Endothelial cell of hepatic sinusoid (primary cell): ENCODE measurements at regions not wholly inside any gene's neighbourhood (a gene's known extent, or its start where the extent isn't known, plus 50 kb on each side); places are given as distances from the start of the nearest gene placed in this dataset.
"Not testable (repeated sequence)": the region's sequence is repeated elsewhere in the genome, so short reads cannot be mapped to it uniquely, and the experiment has no call there.

Experiments used
- in situ Hi-C: cut with HindIII; loops from 2 replicates; pipeline ENCODE4 v1.10.0; 2017; ENCODE audit warnings: low sequenced_read_pairs

DNA sequence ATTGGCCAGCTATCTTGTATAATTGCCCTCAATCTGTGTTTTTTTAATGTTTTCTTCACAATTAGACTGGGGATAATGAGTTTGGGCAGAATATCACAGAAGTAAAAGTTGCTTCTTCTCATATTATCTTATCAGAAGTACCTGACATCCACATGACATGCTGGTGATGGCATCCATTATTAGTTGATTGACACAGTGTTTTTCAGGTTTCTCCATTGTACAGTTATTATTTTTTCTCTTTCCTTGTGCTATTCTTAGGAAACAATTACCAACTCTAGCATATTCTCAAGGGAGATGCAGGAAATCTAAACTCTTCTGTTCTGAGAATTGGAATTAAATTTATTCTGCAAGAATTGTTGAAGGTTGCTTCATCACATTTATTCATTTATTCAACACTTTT is 1000.1 kb upstream of the LCORL start:
- in situ Hi-C loops, result no loop called here

DNA sequence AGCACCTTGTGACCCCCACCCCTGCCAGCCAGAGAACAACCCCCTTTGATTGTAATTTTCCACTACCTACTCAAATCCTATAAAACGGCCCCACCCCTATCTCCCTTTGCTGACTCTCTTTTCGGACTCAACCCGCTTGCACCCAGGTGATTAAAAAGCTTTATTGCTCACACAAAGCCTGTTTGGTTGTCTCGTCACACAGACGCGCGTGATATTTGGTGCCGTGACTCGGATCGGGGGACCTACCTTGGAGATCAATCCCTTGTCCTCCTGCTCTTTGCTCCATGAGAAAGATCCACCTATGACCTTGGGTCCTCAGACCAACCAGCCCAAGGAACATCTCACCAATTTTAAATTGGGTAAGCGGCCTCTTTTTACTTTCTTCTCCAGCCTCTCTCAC is 995.0 kb upstream of the LCORL start:
- in situ Hi-C loops, result not testable (repeated sequence)

DNA sequence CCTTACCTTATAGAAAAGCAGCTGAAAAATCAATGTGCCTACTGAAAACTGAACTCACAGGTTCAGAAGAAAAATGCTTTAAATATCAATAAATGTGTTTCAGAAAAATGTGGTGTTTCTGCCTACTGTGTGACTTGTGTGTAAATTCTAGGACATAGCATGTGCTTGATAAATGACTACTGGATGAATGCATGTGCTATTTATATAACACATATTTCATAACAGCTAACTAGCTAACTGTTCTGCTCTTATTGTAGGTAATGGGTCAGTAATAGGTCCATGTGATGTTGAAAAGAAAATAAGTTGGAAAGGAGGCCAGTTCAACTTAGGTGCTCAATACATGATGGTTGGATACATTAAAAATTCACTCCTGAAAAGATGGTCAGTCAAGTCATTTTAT is 993.0 kb upstream of the LCORL start:
- in situ Hi-C loops, result no loop called here

DNA sequence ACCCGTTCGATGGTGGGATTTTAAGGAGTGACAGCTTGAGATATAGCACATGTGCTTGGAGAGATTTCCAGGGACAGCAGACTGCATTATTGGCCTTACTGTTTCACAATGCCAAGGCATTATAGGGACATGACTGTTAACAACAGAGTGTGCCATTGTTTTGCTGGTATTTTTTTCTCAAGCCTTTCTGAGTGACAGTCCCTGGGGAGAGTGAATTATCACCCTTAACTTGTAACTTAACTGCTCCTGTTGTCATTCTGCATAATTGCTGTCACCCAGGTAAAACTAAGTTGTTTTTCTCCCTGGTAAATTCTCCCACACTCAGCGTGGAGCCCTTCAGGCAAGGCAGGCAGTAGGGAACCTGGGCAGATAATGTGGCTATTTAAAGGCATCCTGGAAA is 989.2 kb upstream of the LCORL start:
- in situ Hi-C loops, result no loop called here

DNA sequence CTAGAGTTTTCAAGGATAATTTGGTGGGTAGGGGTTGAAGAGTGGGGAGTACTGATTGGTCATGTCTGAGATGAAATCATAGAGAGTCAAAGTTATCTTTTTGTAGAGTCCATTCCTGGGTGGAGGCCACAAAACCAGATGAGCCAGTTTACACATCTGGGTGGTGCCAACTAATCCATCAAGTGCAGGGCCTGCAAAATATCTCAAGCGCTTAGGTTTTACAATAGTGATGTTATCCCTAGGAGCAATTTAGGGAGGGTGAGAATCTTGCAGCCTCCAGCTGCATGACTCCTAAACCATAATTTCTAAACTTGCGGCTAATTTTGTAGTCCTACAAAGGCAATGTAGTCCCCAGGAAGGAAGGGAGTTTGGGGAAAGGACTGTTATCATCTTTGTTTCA is 988.3 kb upstream of the LCORL start:
- in situ Hi-C loops, result no loop called here

DNA sequence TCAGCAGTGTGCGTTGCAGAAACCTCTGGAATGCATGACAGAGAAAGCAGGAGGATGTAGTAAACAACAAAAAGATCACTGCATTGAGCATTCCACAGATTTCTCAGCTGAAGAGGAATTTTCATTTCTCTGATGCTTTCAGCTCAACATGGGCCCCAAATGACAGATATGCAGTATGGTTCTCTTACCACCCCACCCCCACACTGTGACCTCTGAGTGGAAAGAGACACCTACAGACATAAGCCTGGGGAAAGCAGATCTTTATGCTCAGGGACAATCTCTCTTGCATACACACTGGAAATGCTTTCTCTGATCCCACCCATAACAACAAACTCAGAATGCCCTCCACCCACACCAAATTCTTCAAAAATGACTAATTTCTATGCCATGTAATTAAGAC is 983.7 kb upstream of the LCORL start:
- in situ Hi-C loops, result no loop called here

DNA sequence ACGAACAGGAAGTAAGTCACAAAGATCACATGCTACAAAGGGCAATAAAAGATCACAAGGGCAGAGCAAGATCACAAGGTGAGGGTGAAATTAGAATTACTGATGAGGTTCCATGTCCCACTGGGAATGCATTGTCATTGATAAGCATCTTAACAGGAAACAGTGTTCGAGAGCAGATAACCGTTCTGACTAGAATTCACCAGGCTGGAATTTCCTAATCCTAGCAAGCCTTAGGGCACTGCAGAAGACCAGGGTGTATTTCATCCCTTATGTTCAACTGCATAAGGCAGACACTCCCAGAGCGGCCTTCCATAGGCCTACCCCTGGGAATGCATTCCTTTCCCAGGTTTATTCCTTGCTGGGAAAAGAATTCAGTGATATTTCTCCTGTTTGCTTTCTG is 980.6 kb upstream of the LCORL start:
- in situ Hi-C loops, result no loop called here

DNA sequence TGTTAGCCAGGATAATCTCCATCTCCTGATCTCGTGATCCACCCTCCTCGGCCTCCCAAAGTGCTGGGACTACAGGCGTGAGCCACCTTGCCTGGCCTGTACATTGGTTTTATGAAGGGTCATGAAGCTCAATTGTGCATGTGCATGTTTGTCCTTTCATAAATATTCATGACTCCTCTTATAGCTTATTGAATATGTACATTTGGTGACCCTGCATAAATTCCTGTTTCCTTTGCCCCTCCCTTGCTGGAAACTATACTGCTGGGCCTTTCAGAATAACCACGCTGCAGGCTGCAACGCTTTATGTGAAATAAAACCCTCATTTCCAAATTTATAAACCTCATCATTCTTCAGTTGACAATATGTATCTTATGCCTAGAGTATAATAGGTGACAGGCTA is 978.0 kb upstream of the LCORL start:
- in situ Hi-C loops, result no loop called here

DNA sequence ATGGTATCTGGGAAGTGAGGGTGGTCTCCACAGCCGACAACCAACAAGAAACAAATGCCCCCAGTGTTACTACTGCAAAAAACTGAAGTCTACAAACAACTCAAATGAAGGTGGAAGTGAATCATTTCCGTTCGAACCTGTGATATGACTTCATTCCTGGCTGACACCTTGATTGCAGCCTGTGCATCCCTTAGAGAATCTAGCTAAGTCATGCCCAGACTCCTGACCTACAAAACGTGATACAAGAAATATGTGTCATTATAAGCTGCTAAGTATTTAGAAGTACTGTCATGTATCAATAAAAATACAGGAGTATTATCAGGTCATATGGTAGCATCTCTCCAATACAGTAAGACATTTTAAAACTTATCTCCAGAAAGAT is 959.7 kb upstream of the LCORL start:
- in situ Hi-C loops, result no loop called here

DNA sequence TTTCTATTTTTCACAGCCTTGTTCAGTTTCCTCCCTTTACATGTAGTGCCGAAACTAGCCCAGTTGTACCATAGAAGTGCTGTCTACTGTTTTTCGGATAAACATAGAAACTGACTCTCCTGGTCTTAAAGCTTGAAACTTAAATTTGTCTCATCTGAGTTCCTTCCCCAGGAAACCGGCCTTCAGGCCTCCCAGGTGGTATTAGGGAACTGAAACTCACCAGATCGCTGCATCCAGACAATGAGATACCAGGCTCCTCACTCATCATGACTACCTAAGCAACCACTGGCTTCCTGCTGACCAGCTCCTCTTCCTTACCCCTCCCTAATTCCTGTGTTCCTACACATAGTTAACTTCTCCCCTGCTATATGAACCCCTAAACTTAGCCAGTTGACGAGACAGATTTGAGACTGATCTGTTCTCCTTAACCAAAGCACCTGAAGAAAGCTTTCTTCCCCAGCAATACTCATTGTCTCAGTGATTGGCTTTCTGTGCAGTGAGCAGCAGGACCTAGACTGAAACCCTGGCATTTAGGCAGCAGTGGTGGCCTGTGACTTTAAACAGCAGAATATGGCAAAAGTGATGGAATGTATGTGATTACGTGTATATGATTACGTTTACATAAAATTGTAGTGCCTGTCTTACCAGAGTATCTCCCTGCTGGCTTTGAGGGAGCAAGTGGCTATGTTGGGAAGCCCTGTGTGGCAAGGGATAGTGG is 959.1 kb upstream of the LCORL start:
- in situ Hi-C loops, result no loop called here

DNA sequence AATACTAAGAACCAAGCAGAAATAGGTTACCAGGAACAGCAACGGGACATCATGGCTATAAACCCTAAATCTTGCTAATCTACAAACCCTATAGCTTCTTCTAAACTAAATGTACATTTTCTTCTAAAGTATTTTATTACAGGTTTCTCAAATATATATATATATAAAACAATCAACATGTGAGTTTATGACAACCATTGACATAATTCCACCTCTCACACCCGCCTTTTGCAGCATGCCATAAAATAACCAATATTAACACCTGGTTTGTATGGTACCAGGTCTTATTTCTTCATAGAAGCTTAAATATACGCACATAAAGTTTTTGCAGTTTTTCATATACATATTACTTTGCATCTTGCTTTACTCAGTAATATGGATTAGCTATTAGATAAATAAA is 955.3 kb upstream of the LCORL start:
- in situ Hi-C loops, result no loop called here

DNA sequence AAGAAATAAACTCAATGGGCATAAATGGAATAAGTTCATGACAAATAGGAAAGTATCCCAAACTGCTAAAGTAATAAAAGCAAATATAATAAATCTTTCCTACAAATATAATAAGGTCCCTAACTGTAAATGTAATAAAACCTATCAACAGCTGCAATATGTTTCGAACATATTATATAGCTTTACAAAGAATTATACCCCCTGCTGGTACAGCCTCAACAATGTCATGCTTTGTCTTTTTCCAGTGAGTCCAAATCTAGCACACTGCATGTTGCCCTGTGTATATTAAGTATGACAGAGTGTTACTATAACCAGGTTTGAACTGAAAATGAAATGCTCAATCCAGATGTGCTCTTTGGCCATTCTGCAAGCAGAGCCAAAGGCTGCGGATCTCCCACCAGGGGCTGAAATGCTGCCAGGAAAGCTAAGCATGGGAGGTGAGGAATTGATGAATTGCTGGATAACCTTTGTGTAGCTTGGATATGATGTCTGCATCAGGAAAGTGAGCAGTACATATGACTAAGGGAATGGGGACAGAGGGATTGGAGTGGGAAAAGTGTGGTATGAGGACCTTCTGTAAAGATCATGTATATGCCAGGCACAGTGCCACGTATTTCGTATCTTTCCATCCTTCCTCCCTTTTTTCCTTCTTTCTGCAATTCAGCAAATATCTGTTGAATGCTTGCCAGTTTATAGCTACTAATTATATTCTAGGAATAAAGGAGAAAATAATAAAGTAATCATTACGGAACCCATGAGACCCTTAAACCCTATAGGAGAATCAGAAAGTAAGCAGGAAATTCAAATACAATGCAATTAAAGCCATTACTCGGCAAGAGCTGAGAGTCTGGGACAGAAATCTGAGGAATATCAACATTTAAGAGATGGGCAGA is 954.6 kb upstream of the LCORL start:
- in situ Hi-C loops, result no loop called here

DNA sequence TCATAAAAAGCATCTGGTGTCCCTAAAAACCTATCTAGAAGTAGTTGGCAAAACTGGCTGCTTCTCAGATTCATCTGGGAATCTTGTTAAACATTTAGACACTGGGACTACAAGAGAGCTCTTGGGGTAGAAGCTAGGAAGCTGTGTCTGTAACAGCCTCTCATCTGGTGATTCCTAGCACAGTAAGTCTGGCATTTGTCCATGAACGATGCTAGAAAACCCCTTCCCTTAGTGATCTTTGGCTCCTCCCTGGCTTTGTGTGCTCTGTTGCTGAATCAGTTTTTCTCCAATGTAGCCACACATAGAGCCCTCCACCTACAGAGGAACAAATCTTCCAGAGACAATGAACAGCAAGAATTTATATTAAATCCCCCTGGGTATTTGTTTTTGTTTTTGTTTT is 951.7 kb upstream of the LCORL start:
- in situ Hi-C loops, result no loop called here

DNA sequence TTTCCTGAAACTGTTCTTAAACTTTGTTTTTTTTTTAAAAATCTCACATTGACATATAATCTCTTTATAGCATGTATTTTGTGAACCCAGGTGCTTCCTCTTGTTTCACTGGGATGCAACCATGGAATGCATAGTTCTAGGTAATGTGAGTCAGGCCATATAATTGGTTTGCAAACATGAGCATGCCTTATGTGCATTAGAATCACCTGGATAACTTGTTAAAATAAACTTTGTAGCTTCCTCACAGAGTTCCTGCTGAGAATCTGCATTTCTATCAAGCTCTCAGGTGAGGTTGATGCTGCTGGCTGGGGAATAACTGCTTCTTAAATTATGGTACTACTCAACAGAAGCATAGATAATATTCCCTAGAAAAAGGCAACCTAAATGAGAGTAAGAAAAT is 940.3 kb upstream of the LCORL start:
- in situ Hi-C loops, result no loop called here

DNA sequence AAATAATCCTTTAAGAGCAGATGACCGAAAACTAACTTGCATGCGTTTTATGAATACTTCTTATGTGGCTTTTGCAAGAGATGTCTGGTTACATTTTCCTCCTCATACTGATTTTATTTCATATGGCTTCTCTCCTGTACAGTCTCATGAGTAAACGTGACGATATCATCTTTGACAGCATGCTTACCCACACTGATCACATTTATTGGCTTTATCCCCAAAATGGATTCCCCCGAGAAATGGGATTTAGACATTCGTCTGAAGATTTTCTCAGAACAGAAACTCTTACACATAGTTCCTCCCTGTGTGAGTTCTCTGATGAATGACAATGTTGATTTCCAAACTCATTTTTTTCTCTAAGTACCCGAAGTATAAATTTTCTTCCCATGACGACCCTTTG is 939.7 kb upstream of the LCORL start:
- in situ Hi-C loops, result no loop called here

DNA sequence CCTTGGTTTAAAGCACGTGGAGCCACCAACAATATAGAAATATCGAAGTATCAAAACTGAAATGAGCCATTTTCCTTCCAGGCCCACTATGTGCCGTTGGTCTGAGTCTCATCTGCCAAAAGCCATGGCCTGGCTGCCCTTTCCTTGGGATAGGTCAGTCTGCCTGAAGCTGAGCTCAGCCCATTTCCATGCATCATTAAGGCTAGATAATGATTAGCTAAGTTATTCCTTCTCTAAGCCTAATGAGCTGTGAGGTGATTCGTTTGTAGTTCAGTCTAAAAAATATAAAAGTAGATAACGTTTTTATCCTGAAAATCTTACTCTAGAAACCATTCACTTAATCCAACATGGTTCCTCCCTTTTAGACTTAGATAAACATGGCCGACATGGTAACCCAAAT is 936.2 kb upstream of the LCORL start:
- in situ Hi-C loops, result no loop called here

DNA sequence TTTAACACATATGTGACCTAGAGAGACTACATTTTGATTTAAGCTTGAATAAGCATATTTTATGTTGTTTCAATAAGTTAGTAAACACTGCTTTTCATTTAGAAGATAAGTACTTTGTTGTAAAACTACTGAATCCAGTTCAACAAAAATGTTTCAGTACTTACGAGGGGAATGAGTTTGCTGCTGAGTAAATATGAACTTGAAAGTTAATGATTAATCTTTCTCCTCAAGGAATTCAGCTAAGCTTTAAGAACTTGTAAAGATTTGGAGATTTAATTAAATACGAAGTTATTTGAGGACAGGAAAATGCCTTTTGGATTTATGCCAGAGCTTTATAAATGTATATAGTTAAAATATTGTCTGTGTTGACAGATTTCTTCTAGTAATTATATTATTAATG is 933.0 kb upstream of the LCORL start:
- in situ Hi-C loops, result no loop called here

DNA sequence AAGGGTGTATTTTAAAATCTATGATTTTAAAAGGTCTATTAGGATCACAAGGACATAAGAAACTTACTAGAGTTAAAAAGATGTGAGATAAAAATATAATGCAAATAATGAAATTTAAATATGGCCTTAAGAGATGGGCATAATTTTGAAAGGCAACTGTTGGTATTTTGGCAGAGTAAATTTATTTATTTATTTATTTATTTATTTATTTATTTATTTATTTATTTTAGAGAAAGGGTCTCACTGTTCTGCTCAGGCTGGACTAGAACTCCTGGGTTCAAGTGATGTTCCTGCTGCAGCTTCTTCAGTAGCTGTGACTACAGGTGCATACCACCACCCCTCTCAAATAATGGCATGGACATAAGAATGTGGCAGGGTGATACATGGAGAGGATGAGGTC is 932.1 kb upstream of the LCORL start:
- in situ Hi-C loops, result no loop called here

DNA sequence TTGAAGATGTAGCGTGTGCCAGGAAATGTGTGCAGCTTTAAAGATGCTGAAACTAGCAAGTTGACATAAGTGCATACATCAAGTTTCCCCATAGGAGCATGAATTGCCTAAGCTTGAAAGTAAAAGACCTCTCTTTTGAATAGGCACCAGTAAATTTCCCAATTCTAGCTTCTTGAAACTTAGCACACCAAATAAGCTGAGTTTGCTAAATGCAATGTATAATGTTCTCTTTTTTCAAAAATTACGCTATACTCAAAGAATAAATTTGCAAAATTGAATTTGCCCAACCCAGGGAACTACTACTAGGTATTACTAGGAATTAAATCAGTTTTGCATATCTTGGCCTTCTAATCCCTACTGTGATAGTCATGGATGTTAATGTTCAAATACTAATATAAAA is 923.9 kb upstream of the LCORL start:
- in situ Hi-C loops, result no loop called here

DNA sequence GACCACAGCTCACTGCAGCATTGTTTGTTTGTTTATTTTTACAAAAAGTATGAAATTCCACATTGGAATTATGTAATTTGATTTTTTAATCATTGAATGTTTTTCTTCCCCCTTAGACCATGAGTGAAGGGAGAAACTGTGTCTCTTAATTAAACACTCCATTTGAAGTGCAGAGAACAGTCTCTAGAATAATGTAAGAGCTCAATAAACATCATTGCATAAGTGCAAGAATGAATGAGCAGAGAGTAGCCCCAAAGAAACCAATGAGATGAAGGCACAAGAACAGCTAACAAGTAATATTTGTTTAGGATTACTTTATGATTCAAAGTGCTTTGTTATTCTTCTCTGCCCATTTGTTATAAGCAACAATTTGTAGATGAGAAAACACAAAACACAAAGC is 921.3 kb upstream of the LCORL start:
- in situ Hi-C loops, result no loop called here

DNA sequence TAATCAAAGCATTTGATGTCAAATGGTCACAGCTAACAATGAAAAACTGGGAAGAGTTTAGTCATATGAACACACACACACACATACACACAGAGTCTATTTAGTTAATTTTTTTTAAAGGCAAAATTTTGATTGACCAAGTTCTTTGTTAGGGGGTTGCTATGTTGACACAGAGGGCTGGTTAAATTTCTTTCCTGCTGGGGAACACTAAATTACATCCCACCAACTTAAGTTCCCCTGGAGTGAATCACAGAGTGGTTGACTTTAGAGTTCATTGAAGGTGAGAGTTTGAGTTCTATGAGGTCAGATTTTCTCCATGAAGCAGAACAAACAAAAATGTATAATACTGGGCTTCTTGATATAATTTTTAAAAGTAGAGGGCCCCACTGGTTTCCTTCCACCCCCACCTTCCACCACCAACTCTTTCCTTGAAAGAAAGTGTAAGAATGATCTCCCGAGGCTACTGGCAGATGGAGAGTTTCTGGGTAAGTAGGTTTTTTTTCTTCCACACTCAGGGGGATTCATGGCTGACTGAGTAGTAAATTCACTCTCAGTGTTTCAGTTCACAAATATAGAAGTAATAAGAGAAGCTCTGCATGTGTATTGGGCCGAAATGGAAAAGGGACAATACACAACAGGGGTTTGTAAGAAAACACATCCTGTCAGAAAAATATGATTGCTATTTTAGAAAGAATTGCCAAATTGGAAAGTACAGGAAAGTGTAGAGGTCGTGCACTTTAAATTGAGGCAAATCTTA is 917.0 kb upstream of the LCORL start:
- in situ Hi-C loops, result no loop called here

DNA sequence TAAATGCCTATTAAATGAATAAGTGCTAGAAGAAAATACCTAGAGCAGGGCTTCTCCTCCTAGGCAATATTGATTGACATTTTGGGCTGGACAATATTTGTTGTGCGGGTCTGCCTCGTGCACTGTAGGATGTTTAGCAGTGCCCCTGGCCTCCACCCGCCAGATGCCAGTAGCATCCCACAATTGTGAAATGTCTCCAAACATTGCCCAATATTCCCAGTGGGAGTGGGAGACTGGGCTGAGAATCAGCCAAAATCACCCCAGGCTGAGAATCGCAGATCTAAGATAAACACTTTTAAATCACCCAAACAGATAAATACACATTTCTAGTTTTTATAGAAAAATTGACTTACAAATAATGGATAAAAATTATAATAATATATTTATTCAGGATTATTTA is 916.2 kb upstream of the LCORL start:
- in situ Hi-C loops, result no loop called here
